Retinal pigment epithelial cell (primary cell): ENCODE measurements at regions not wholly inside any gene's neighbourhood (a gene's known extent, or its start where the extent isn't known, plus 50 kb on each side); places are given as distances from the start of the nearest gene placed in this dataset.
"Not testable (repeated sequence)": the region's sequence is repeated elsewhere in the genome, so short reads cannot be mapped to it uniquely, and the experiment has no call there.

Experiments used
- DNase-seq: peaks from one replicate; pipeline ENCODE4 v3.0.0-alpha.2; 2010; ENCODE audit warnings: low read depth
- H3K4me3 ChIP-seq: 2 replicates; pipeline ENCODE4 v1.5.1; 2011; ENCODE audit warnings: mild to moderate bottlenecking, low read length, control low read depth, moderate library complexity
- CTCF ChIP-seq: conservative IDR thresholded peaks from 2 replicates; pipeline ENCODE4 v1.5.1; 2011; ENCODE audit warnings: low read depth, low read length, control low read depth, inconsistent platforms

- TF ChIP-seq CTCF: no peak
- DNase-seq: no peak
- no peak overlapping the region for H3K4me3 ChIP-seq
Observed at GRCh38 chr6:163860287-163861081, 446.0 kb downstream of the QKI start.

GRCh38 chr6:163858870-163859269, 444.4 kb downstream of the QKI start:
- not testable (repeated sequence) for H3K4me3 ChIP-seq, DNase-seq

GRCh38 chr6:163857421-163857820, 442.9 kb downstream of the QKI start:
- DNase-seq: no peak
- no peak overlapping the region for H3K4me3 ChIP-seq
- no peak for TF ChIP-seq CTCF

- no peak for TF ChIP-seq CTCF
- H3K4me3 ChIP-seq: no peak overlapping the region
- no peak for DNase-seq
Observed at GRCh38 chr6:163850874-163851273, 436.4 kb downstream of the QKI start.

GRCh38 chr6:163844761-163845160, 430.2 kb downstream of the QKI start:
- H3K4me3 ChIP-seq: no peak overlapping the region
- TF ChIP-seq CTCF: no peak
- no peak for DNase-seq

GRCh38 chr6:163844357-163844756, 429.8 kb downstream of the QKI start:
- DNase-seq: no peak
- no peak overlapping the region for H3K4me3 ChIP-seq

GRCh38 chr6:163843218-163843617, 428.7 kb downstream of the QKI start:
- DNase-seq: no peak
- H3K4me3 ChIP-seq: no peak overlapping the region
- TF ChIP-seq CTCF: no peak

More at GRCh38 chr6:163844357-163844756, 429.8 kb downstream of the QKI start:
- TF ChIP-seq CTCF: no peak

GRCh38 chr6:163842467-163842866, 427.9 kb downstream of the QKI start:
- TF ChIP-seq CTCF: no peak
- DNase-seq: no peak
- no peak overlapping the region for H3K4me3 ChIP-seq
